IMR-90 (cell line): ENCODE measurements at regions not wholly inside any gene's neighbourhood (a gene's known extent, or its start where the extent isn't known, plus 50 kb on each side); places are given as distances from the start of the nearest gene placed in this dataset.

Experiments
- ATAC-seq: fragments of 200-7000 bp; cut with Tn5 transposase; 2 replicates; pipeline ENCODE4 v1.9.1; 2020; ENCODE audit warnings: low read depth, mild to moderate bottlenecking, moderate library complexity
- BruUV-seq: library from RNA; stranded (reverse); fragments of 400-500 nt; replicated peaks from 2 replicates; lab custom pipeline; 2021; lab: Mats Ljungman, UMichigan
- CTCF ChIA-PET: fragments of 300-600 bp; formaldehyde crosslinking; extraction: SDS; loops from one replicate; lab custom pipeline; 2021; ENCODE audit warnings: antibody characterized with exemption; lab: Yijun Ruan, JAX
- POLR2A ChIA-PET: fragments of 300-600 bp; sonication (Branson Sonifier 250); formaldehyde crosslinking; loops from one replicate; lab custom pipeline; 2022; ENCODE audit warnings: antibody characterized with exemption; ENCODE audit not compliant: unreplicated experiment; lab: Charles Lee
- DNase-seq: peaks from one replicate; pipeline ENCODE4 v3.0.0; 2013
- H2AFZ ChIP-seq: replicated peaks from 2 replicates; pipeline ENCODE3; 2013; ENCODE audit warnings: low read length, mild to moderate bottlenecking; ENCODE audit not compliant: poor library complexity
- H2AK5ac ChIP-seq: 2 replicates; pipeline ENCODE4 v1.6.1; 2013; ENCODE audit warnings: low read depth, low read length, inconsistent platforms
- H2AK9ac ChIP-seq: replicated peaks from 2 replicates; pipeline ENCODE3; 2013; ENCODE audit warnings: mild to moderate bottlenecking, low read depth, low read length, moderate library complexity; ENCODE audit not compliant: poor library complexity
- H2BK120ac ChIP-seq: 2 replicates; pipeline ENCODE4 v1.6.1; 2013; ENCODE audit warnings: low read depth, low read length, inconsistent platforms
- H2BK15ac ChIP-seq: 3 replicates; pipeline ENCODE4 v1.6.1; 2013; ENCODE audit warnings: low read depth, low read length, inconsistent platforms
- H2BK20ac ChIP-seq: 2 replicates; pipeline ENCODE4 v1.6.1; 2013; ENCODE audit warnings: low read depth, mild to moderate bottlenecking, inconsistent platforms, low read length, moderate library complexity
- H2BK5ac ChIP-seq: 2 replicates; pipeline ENCODE4 v1.6.1; 2013; ENCODE audit warnings: mild to moderate bottlenecking, low read depth, low read length, inconsistent platforms; ENCODE audit not compliant: poor library complexity, severe bottlenecking
- H3K14ac ChIP-seq: replicated peaks from 2 replicates; pipeline ENCODE4 v1.6.1; 2013; ENCODE audit warnings: low read depth, low read length, inconsistent platforms
- H3K18ac ChIP-seq: 2 replicates; pipeline ENCODE4 v1.6.1; 2013; ENCODE audit warnings: low read depth, low read length, control low read depth
- H3K23ac ChIP-seq: 2 replicates; pipeline ENCODE4 v1.6.1; 2013; ENCODE audit warnings: low read depth, low read length, inconsistent platforms
- H3K27ac ChIP-seq: 2 replicates; pipeline ENCODE4 v1.5.1; 2013; ENCODE audit warnings: mild to moderate bottlenecking, control low read depth, low read length; ENCODE audit not compliant: insufficient read depth
- H3K27me3 ChIP-seq: 2 replicates; pipeline ENCODE4 v1.6.1; 2013; ENCODE audit warnings: low read length; ENCODE audit not compliant: control insufficient read depth, insufficient read depth
- H3K36me3 ChIP-seq: 2 replicates; pipeline ENCODE4 v1.6.1; 2013; ENCODE audit warnings: low read length, mixed read lengths; ENCODE audit not compliant: control insufficient read depth, insufficient read depth
- H3K4ac ChIP-seq: 2 replicates; pipeline ENCODE4 v1.6.1; 2013; ENCODE audit warnings: low read depth, low read length, inconsistent platforms
- H3K4me1 ChIP-seq: 2 replicates; pipeline ENCODE4 v1.6.1; 2013; ENCODE audit warnings: low read length, mixed read lengths; ENCODE audit not compliant: control insufficient read depth, insufficient read depth
- H3K4me2 ChIP-seq: 2 replicates; pipeline ENCODE4 v1.6.1; 2013; ENCODE audit warnings: low read depth, mild to moderate bottlenecking, control low read depth, low read length, moderate library complexity
- H3K4me3 ChIP-seq: 2 replicates; pipeline ENCODE4 v1.5.1; 2013; ENCODE audit warnings: low read depth, mild to moderate bottlenecking, control low read depth, low read length, moderate library complexity; ENCODE audit not compliant: insufficient read depth
- H3K56ac ChIP-seq: 2 replicates; pipeline ENCODE4 v1.6.1; 2013; ENCODE audit warnings: low read length, inconsistent platforms; ENCODE audit not compliant: insufficient read depth; ENCODE audit errors: extremely low read depth
- H3K79me1 ChIP-seq, 2 experiments: 2 replicates each; pipeline ENCODE4 v1.6.1; 2013; ENCODE audit warnings: low read length in 2 of 2, inconsistent platforms in 1 of 2, low read depth in 1 of 2
- H3K9ac ChIP-seq: 2 replicates; pipeline ENCODE4 v1.6.1; 2013; ENCODE audit warnings: low read depth, low read length, control low read depth
- H3K9me1 ChIP-seq: 2 replicates; pipeline ENCODE4 v1.6.1; 2013; ENCODE audit warnings: low read length, inconsistent platforms; ENCODE audit not compliant: insufficient read depth
- H3K9me3 ChIP-seq: 2 replicates; pipeline ENCODE4 v1.6.1; 2013; ENCODE audit warnings: low read length; ENCODE audit not compliant: control insufficient read depth, insufficient read depth
- H4K20me1 ChIP-seq: 2 replicates; pipeline ENCODE4 v1.6.1; 2013; ENCODE audit warnings: low read length, inconsistent platforms; ENCODE audit not compliant: insufficient read depth
- H4K5ac ChIP-seq: 2 replicates; pipeline ENCODE4 v1.6.1; 2013; ENCODE audit warnings: mild to moderate bottlenecking, low read depth, low read length, control low read depth
- H4K8ac ChIP-seq, 2 experiments: 2 replicates each; pipeline ENCODE4 v1.6.1; 2013; ENCODE audit warnings: low read depth in 2 of 2, low read length in 2 of 2, control low read depth in 1 of 2, inconsistent platforms in 1 of 2
- H4K91ac ChIP-seq: 2 replicates; pipeline ENCODE4 v1.6.1; 2013; ENCODE audit warnings: low read depth, low read length, inconsistent platforms; ENCODE audit not compliant: insufficient read depth
- CEBPB ChIP-seq: IDR thresholded peaks from 2 replicates; pipeline ENCODE4 v1.6.1; 2012; ENCODE audit warnings: low read depth, low read length, improper control_type of control experiment
- ELK1 ChIP-seq: fragments of 150-350 bp; IDR thresholded peaks from 2 replicates; pipeline ENCODE4 v1.6.1; 2016; ENCODE audit warnings: low read depth, mild to moderate bottlenecking, low read length, moderate library complexity, borderline replicate concordance
- MAZ ChIP-seq: IDR thresholded peaks from 2 replicates; pipeline ENCODE4 v1.6.1; 2012; ENCODE audit warnings: low read depth, mild to moderate bottlenecking, low read length, improper control_type of control experiment, moderate library complexity, borderline replicate concordance
- NFE2L2 ChIP-seq: fragments of 150-350 bp; IDR thresholded peaks from 2 replicates; pipeline ENCODE4 v1.6.1; 2016; ENCODE audit warnings: low read depth, mild to moderate bottlenecking, low read length
- RAD21 ChIP-seq: IDR thresholded peaks from 2 replicates; pipeline ENCODE4 v1.6.1; 2012; ENCODE audit warnings: low read length, improper control_type of control experiment
- RCOR1 ChIP-seq: IDR thresholded peaks from 2 replicates; pipeline ENCODE4 v1.6.1; 2012; ENCODE audit warnings: mild to moderate bottlenecking, low read length, improper control_type of control experiment; ENCODE audit not compliant: insufficient replicate concordance
- SMC3 ChIP-seq: fragments of 150-350 bp; IDR thresholded peaks from 2 replicates; pipeline ENCODE4 v1.6.1; 2016; ENCODE audit warnings: low read depth, mild to moderate bottlenecking, antibody characterized with exemption, low read length, moderate library complexity
- USF2 ChIP-seq: fragments of 150-350 bp; IDR thresholded peaks from 2 replicates; pipeline ENCODE4 v1.6.1; 2017; ENCODE audit warnings: mild to moderate bottlenecking, antibody characterized with exemption, low read length, low read depth
- WGBS, 2 experiments: methylation state at CpG; one replicate each; pipeline versions ENCODE4 v1.1.5 to v1.1.7; 2013; ENCODE audit warnings: missing lambda C conversion rate in 2 of 2; ENCODE audit not compliant: insufficient read length in 1 of 2; ENCODE audit errors: extremely low coverage in 2 of 2; 5-methylcytosine and 5-hydroxymethylcytosine counted together
- dilution Hi-C: fragments of 300-500 bp; cut with HindIII; formaldehyde crosslinking; loops from one replicate; pipeline ENCODE4 v1.14.3; 2018; ENCODE audit warnings: low sequenced_read_pairs; ENCODE audit not compliant: unreplicated experiment
- in situ Hi-C: fragments of 300-500 bp; cut with MboI; formaldehyde crosslinking; loops from 3 replicates; pipeline ENCODE4 v1.14.3; 2019; ENCODE audit warnings: low sequenced_read_pairs, inconsistent platforms, mixed read lengths
- intact Hi-C: fragments of 100-400 bp; cut with micrococcal nuclease; formaldehyde crosslinking; loops from 2 replicates; pipeline ENCODE4 v1.10.0; 2022

GRCh38 chr4:65943076-65943475 lies 272.8 kb upstream of the EPHA5 start:
- DNase-seq (no peak), ATAC-seq (no peak)
- CTCF ChIA-PET: no interaction called here

More at GRCh38 chr4:65943076-65943475, 272.8 kb upstream of the EPHA5 start:
- no peak for TF ChIP-seq CEBPB
- TF ChIP-seq RCOR1: no peak
- no peak for TF ChIP-seq MAZ
- TF ChIP-seq SMC3: no peak
- TF ChIP-seq ELK1: no peak
- no peak for TF ChIP-seq NFE2L2
- no peak for TF ChIP-seq RAD21
- TF ChIP-seq USF2: no peak
- Histone ChIP-seq H3K4me3 (no peak overlapping the region), H3K27me3 (no peaks in the 10 kb centered on the region), H3K36me3 (no peaks in the 10 kb centered on the region), H2BK5ac (no peak overlapping the region), H4K91ac (no peak overlapping the region), H3K4me1 (no peaks in the 10 kb centered on the region), H2AFZ (no peak overlapping the region), H3K27ac (no peak overlapping the region), H3K56ac (no peak overlapping the region), H3K18ac (no peak overlapping the region), H3K4ac (no peak overlapping the region), H3K79me1 (no peaks in the 10 kb centered on the region), H2BK20ac (no peak overlapping the region), H4K20me1 (no peaks in the 10 kb centered on the region), H3K14ac (no peak overlapping the region), H2BK120ac (no peak overlapping the region), H2BK15ac (no peak overlapping the region), H3K23ac (no peak overlapping the region), H3K4me2 (no peak overlapping the region), H2AK5ac (no peak overlapping the region), H3K9me1 (no peaks in the 10 kb centered on the region), H4K5ac (no peak overlapping the region), H3K9ac (no peak overlapping the region), H4K8ac (no peak overlapping the region), H2AK9ac (no peak overlapping the region), H3K9me3 (peaks cover 2% of the 10 kb centered on the region; the same call in 1 of the 2 replicates)
- no TSS peak for BruUV-seq
- dilution Hi-C loops: no loop called here
- in situ Hi-C loops: no loop called here
- no CpG with 5 or more reads among the region's 2 CpGs for WGBS, 2 experiments
- intact Hi-C loops: no loop called here
- POLR2A ChIA-PET: no interaction called here
